ENCODE measurements at regions not wholly inside any gene's neighbourhood (a gene's known extent, or its start where the extent isn't known, plus 50 kb on each side); places are given as distances from the start of the nearest gene placed in this dataset.
"Not testable (repeated sequence)": the region's sequence is repeated elsewhere in the genome, so short reads cannot be mapped to it uniquely, and the experiment has no call there.

DNA sequence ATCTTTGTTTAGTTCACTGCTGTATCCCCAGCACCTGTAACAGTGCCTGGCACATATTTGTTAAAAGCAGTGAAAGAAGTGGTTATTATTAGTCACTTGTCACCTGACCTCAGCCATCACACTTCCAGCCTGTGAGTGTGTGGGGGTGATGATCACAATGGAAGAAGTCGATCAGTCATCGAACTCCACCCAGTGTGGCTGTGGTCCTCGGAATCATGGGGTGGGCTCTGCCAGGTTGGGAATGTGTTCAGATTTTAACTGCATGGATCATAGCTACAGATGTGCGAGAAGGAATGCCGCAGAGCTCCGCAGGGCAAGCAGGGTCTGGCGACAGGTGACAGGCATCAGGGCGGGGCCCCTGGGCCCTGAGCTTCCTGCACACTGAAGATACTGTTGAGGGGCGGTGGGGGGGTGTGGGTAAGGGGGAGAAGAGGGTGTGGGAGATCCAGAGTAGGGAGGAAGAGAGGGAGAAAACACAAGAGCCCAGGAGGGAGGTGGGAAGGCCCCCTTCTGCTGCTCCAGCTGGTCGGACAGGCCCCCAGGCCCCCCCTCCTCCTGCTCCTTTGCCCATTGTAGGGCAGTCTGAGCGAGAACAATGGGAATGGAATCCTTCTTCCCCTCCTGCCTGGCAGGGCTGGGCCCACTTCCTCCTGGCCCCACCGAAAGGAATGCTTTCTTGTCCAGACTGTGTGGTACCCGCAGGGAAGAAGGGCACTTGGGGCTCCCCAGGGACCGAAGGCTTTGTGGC is 89.6 kb downstream of the SPRY4 start:
- Histone ChIP-seq H3K36me3 (ENCODE audit: insufficient read depth, insufficient read length, low read length) (no peaks in the 10 kb centered on the region), H3K9me3 (ENCODE audit: insufficient read depth, low read length) (no peaks in the 10 kb centered on the region), H3K27me3 (ENCODE audit: insufficient read depth, insufficient read length) (no peaks in the 10 kb centered on the region), H3K9ac (ENCODE audit: insufficient read length, low read depth) (peak overlapping the region; percentile 17), H3K4me1 (ENCODE audit: insufficient read depth, insufficient read length) (peaks cover 5% of the 10 kb centered on the region), H3K4me3 (ENCODE audit: insufficient read length, low read depth) (no peak overlapping the region)
- DNase-seq (ENCODE audit: low read depth, low spot score): peak; percentile 64
- TF ChIP-seq SUZ12 (IDR thresholded peaks at IDR 0.05; ENCODE audit: extremely low read depth, insufficient read depth, insufficient read length): no peak
- no peak for TF ChIP-seq ZNF274 (IDR thresholded peaks at IDR 0.05; ENCODE audit: low read depth, low read length)
- TF ChIP-seq YY1 (IDR thresholded peaks at IDR 0.05; ENCODE audit: insufficient read depth, insufficient read length): no peak

DNA sequence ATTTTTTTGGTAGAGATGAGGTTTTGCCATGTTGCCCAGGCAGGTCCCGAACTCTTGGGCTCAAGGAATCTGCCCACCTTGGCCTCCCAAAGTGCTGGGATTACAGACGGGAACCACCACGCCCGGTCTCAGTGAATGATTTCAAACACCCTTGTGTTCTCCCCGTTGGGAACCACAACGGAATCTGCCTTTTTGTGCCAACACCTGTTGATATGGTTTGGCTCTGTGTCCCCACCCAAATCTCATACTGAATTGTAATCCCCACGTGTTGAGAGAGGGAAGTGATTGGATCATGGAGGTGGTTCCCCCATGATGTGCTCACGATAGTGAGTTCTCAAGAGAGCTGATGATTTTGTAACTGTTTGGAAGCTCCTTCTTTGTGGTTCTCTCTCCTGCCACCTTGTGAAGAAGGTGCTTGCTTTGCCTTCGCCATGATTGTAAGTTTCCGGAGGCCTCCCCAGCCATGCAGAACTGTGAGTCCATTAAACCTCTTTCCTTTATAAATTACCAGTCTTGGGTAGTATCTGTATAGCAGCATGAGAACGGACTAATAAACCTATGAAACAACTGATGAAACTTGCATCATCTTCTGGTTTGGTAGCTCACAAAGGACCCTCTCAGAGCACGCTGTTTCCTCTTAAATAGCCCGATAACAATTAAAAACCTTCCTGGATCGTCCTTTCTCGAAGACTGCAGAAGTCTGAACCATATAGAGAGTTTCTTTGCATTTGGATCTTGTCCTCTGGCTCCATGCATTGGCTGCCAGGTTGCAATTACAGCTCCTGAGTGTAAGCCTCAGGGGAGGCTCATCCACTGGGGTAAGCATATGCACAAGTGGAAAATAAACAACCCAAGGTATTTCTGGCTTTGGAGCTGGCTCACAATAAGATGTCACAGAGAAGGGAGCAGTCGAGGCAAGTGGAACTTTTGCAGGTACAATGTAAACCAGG is 91.5 kb downstream of the SPRY4 start:
- Histone ChIP-seq H3K27me3 (ENCODE audit: insufficient read depth, insufficient read length) (no peaks in the 10 kb centered on the region), H3K9me3 (ENCODE audit: insufficient read depth, low read length) (0 out of 2 replicates have a peak, but pooled peaks cover 4% of the 10 kb centered on the region), H3K36me3 (ENCODE audit: insufficient read depth, insufficient read length, low read length) (no peaks in the 10 kb centered on the region), H3K4me1 (ENCODE audit: insufficient read depth, insufficient read length) (peaks cover 5% of the 10 kb centered on the region), H3K4me3 (ENCODE audit: insufficient read length, low read depth) (no peak overlapping the region), H3K9ac (ENCODE audit: insufficient read length, low read depth) (no peak overlapping the region)
- TF ChIP-seq ZNF274 (IDR thresholded peaks at IDR 0.05; ENCODE audit: low read depth, low read length): no peak
- no peak for TF ChIP-seq YY1 (IDR thresholded peaks at IDR 0.05; ENCODE audit: insufficient read depth, insufficient read length)
- no peak for TF ChIP-seq SUZ12 (IDR thresholded peaks at IDR 0.05; ENCODE audit: extremely low read depth, insufficient read depth, insufficient read length)
- DNase-seq (ENCODE audit: low read depth, low spot score): no peak

DNA sequence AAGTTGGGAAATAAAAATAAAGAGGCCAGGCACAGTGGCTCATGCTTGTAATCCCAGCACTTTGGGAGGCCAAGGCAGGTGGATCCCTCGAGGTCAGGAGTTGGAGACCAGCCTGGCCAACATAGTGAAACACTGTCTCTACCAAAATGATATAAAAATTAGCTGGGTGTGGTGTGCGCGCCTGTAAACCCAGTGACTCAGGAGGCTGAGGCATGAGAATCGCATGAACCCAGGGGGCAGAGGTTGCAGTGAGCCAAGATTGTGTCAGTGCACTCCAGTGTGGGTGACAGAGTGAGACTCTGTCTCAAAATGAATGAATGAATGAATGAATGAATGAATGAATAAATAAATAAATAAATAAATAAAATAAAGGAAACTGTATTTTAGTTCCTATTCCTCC is 93.9 kb downstream of the SPRY4 start:
- H3K4me1 ChIP-seq (ENCODE audit: insufficient read depth, insufficient read length): not testable (repeated sequence)

DNA sequence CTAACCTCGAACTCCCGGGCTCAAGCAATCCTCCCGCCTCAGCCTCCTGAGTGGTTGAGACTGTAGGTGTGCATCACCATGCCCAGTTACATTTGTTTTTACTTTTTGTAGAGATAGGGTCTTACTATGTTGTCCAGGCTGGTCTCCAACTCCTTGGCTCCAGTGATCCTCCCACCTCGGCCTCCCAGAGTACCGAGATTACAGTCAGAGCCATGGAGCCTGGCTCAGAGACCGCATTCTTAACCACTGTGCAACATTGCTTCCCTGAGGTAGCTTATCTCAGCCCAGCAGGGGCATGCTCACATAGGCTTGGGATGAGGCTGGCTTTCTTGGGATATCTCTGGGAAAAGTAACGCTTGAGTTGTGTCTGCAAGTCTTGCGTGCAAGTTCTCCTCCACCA is 99.7 kb downstream of the SPRY4 start:
- Histone ChIP-seq H3K9ac (ENCODE audit: insufficient read length, low read depth) (no peak overlapping the region), H3K36me3 (ENCODE audit: insufficient read depth, insufficient read length, low read length) (no peaks in the 10 kb centered on the region), H3K4me1 (ENCODE audit: insufficient read depth, insufficient read length) (peaks cover 5% of the 10 kb centered on the region), H3K9me3 (ENCODE audit: insufficient read depth, low read length) (0 out of 2 replicates have a peak, but pooled peaks cover 4% of the 10 kb centered on the region), H3K4me3 (ENCODE audit: insufficient read length, low read depth) (no peak overlapping the region), H3K27me3 (ENCODE audit: insufficient read depth, insufficient read length) (no peaks in the 10 kb centered on the region)
- DNase-seq (ENCODE audit: low read depth, low spot score): no peak
- TF ChIP-seq YY1 (IDR thresholded peaks at IDR 0.05; ENCODE audit: insufficient read depth, insufficient read length): no peak
- no peak for TF ChIP-seq ZNF274 (IDR thresholded peaks at IDR 0.05; ENCODE audit: low read depth, low read length)
- no peak for TF ChIP-seq SUZ12 (IDR thresholded peaks at IDR 0.05; ENCODE audit: extremely low read depth, insufficient read depth, insufficient read length)

More for the DNA sequence above, 93.9 kb downstream of the SPRY4 start:
- not testable (repeated sequence) for H3K36me3 ChIP-seq (ENCODE audit: insufficient read depth, insufficient read length, low read length); H3K27me3 ChIP-seq (ENCODE audit: insufficient read depth, insufficient read length); DNase-seq (ENCODE audit: low read depth, low spot score); H3K9ac ChIP-seq (ENCODE audit: insufficient read length, low read depth); H3K9me3 ChIP-seq (ENCODE audit: insufficient read depth, low read length); H3K4me3 ChIP-seq (ENCODE audit: insufficient read length, low read depth)

DNA sequence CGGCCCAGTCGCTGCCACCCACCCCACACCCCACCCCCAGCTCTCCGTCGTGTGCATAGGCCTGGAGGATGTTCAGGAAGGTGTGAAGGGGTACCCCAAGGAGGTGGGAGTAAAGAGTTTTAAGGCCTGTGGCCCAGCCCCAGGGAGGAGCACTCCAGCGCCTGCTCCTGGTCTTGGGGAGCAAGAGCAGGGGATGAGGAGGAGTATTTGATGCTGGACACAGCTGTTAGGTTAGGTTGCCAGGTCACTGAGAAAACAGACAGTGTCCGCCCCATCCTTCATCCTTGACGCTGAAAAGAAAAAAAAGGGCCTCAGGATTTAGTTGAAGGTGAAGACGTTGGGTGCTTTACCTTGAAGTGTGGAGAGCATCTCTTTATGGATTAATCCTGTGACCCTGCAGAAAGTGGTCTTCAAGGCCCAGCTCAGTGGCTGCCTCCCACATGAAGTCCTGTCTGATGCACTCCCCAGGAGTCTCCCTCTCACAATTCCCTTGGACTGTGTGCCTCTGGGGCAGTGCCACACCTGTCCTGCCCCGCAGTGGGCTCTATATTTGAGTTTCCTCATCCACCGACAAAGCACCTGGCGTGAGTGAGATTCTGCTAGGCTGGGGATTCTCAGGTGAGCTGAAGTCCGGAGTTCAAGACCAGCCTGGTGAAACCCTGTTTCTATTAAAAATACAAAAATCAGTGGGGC is 101.8 kb downstream of the SPRY4 start:
- peaks cover 5% of the 10 kb centered on the region for H3K4me1 ChIP-seq (ENCODE audit: insufficient read depth, insufficient read length)
- H3K36me3 ChIP-seq (ENCODE audit: insufficient read depth, insufficient read length, low read length): no peaks in the 10 kb centered on the region
- no peak for DNase-seq (ENCODE audit: low read depth, low spot score)
- H3K27me3 ChIP-seq (ENCODE audit: insufficient read depth, insufficient read length): no peaks in the 10 kb centered on the region
- TF ChIP-seq SUZ12 (IDR thresholded peaks at IDR 0.05; ENCODE audit: extremely low read depth, insufficient read depth, insufficient read length) (no peak), YY1 (IDR thresholded peaks at IDR 0.05; ENCODE audit: insufficient read depth, insufficient read length) (no peak), ZNF274 (IDR thresholded peaks at IDR 0.05; ENCODE audit: low read depth, low read length) (no peak)
- no peak overlapping the region for H3K4me3 ChIP-seq (ENCODE audit: insufficient read length, low read depth)
- no peaks in the 10 kb centered on the region for H3K9me3 ChIP-seq (ENCODE audit: insufficient read depth, low read length)
- no peak overlapping the region for H3K9ac ChIP-seq (ENCODE audit: insufficient read length, low read depth)

DNA sequence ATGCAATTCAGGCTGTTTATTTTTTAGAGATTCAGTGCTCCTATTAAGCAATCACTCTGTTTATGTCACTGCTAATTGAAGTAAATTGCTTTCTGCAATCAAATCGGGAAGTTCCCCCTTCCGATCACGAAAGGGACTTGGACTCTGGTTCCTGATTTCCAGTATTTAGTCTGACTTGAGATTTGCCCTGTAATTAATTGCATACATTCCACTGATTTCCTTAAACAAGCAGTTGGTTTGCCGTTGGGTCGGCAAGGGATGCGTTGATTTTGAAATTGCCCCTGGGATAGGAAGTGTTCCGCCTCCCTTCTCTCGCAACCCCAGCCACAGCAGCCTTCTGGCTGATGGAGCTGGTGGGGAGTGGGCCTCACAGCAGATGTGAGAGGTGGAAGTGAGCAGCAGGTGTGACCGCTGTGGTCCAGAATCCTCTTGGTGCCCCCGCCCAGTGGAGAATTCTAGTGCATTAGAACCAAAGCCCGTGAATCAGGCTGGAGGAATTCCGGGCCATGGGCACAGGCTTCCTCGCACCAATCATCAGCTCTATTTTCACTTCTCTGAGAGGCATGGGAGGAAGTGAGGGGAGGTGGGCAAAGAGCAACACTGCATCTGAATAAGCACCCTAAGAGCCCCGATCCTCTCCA is 102.5 kb downstream of the SPRY4 start:
- TF ChIP-seq ZNF274 (IDR thresholded peaks at IDR 0.05; ENCODE audit: low read depth, low read length) (no peak), SUZ12 (IDR thresholded peaks at IDR 0.05; ENCODE audit: extremely low read depth, insufficient read depth, insufficient read length) (no peak), YY1 (IDR thresholded peaks at IDR 0.05; ENCODE audit: insufficient read depth, insufficient read length) (no peak)
- H3K27me3 ChIP-seq (ENCODE audit: insufficient read depth, insufficient read length): no peaks in the 10 kb centered on the region
- no peak overlapping the region for H3K9ac ChIP-seq (ENCODE audit: insufficient read length, low read depth)
- H3K36me3 ChIP-seq (ENCODE audit: insufficient read depth, insufficient read length, low read length): no peaks in the 10 kb centered on the region
- no peaks in the 10 kb centered on the region for H3K9me3 ChIP-seq (ENCODE audit: insufficient read depth, low read length)
- peaks cover 5% of the 10 kb centered on the region for H3K4me1 ChIP-seq (ENCODE audit: insufficient read depth, insufficient read length)
- no peak overlapping the region for H3K4me3 ChIP-seq (ENCODE audit: insufficient read length, low read depth)
- no peak for DNase-seq (ENCODE audit: low read depth, low spot score)
